ENCODE measurements at regions not wholly inside any gene's neighbourhood (a gene's known extent, or its start where the extent isn't known, plus 50 kb on each side); places are given as distances from the start of the nearest gene placed in this dataset.

DNA sequence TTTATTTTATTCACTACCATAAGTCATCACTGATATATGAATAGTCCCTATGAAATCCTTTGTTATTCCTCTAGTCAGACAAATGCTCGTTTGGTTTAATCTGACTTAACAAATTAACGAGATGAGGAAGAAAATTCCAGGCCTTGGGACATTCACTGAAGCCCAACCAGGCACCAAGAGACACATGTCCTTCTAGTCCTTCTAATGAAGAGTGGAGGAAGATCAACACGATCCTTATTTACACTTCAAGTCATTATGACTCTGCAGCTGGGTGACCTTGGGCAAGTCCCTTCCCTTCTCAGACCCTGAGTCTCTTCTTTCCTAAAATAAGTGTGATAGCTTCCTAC lies 117.5 kb downstream of the CEBPB start:
- no peak for ATAC-seq
- TF ChIP-seq, protein P1, sequence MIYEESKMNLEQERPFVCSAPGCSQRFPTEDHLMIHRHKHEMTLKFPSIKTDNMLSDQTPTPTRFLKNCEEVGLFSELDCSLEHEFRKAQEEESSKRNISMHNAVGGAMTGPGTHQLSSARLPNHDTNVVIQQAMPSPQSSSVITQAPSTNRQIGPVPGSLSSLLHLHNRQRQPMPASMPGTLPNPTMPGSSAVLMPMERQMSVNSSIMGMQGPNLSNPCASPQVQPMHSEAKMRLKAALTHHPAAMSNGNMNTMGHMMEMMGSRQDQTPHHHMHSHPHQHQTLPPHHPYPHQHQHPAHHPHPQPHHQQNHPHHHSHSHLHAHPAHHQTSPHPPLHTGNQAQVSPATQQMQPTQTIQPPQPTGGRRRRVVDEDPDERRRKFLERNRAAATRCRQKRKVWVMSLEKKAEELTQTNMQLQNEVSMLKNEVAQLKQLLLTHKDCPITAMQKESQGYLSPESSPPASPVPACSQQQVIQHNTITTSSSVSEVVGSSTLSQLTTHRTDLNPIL (CRISPR knock-in tag; IDR thresholded peaks at IDR 0.05; ENCODE audit: low read depth), result no peak
- TF ChIP-seq TOX (CRISPR knock-in tag; IDR thresholded peaks at IDR 0.05; ENCODE audit: borderline replicate concordance) (no peak), OSR1 (CRISPR knock-in tag; IDR thresholded peaks at IDR 0.05) (no peak), ESRRG (CRISPR knock-in tag; IDR thresholded peaks at IDR 0.05) (no peak), ZFP30 (CRISPR knock-in tag; IDR thresholded peaks at IDR 0.05) (no peak), ZNF565 (CRISPR knock-in tag; conservative IDR thresholded peaks at IDR 0.05; ENCODE audit: low read depth) (no peak), ISL1 (CRISPR knock-in tag; IDR thresholded peaks at IDR 0.05) (no peak), GLIS3 (CRISPR knock-in tag; IDR thresholded peaks at IDR 0.05) (no peak), ZNF70 (CRISPR knock-in tag; IDR thresholded peaks at IDR 0.05) (no peak), ZC3H10 (CRISPR knock-in tag; IDR thresholded peaks at IDR 0.05) (no peak), SNAI2 (CRISPR knock-in tag; IDR thresholded peaks at IDR 0.05) (no peak), BACH2 (CRISPR knock-in tag; IDR thresholded peaks at IDR 0.05; ENCODE audit: borderline replicate concordance) (no peak), ZFP3 (CRISPR knock-in tag; IDR thresholded peaks at IDR 0.05) (no peak), PPARA (CRISPR knock-in tag; IDR thresholded peaks at IDR 0.05; ENCODE audit: borderline replicate concordance) (no peak), CSDC2 (CRISPR knock-in tag; IDR thresholded peaks at IDR 0.05) (no peak), ARNTL (CRISPR knock-in tag; IDR thresholded peaks at IDR 0.05; ENCODE audit: borderline replicate concordance, low read depth) (no peak)
- TF ChIP-seq, protein P2, sequence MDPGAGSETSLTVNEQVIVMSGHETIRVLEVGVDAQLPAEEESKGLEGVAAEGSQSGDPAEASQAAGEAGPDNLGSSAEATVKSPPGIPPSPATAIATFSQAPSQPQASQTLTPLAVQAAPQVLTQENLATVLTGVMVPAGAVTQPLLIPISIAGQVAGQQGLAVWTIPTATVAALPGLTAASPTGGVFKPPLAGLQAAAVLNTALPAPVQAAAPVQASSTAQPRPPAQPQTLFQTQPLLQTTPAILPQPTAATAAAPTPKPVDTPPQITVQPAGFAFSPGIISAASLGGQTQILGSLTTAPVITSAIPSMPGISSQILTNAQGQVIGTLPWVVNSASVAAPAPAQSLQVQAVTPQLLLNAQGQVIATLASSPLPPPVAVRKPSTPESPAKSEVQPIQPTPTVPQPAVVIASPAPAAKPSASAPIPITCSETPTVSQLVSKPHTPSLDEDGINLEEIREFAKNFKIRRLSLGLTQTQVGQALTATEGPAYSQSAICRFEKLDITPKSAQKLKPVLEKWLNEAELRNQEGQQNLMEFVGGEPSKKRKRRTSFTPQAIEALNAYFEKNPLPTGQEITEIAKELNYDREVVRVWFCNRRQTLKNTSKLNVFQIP (CRISPR knock-in tag; IDR thresholded peaks at IDR 0.05; ENCODE audit: borderline replicate concordance, low read depth), result no peak
- TF ChIP-seq, protein P3, sequence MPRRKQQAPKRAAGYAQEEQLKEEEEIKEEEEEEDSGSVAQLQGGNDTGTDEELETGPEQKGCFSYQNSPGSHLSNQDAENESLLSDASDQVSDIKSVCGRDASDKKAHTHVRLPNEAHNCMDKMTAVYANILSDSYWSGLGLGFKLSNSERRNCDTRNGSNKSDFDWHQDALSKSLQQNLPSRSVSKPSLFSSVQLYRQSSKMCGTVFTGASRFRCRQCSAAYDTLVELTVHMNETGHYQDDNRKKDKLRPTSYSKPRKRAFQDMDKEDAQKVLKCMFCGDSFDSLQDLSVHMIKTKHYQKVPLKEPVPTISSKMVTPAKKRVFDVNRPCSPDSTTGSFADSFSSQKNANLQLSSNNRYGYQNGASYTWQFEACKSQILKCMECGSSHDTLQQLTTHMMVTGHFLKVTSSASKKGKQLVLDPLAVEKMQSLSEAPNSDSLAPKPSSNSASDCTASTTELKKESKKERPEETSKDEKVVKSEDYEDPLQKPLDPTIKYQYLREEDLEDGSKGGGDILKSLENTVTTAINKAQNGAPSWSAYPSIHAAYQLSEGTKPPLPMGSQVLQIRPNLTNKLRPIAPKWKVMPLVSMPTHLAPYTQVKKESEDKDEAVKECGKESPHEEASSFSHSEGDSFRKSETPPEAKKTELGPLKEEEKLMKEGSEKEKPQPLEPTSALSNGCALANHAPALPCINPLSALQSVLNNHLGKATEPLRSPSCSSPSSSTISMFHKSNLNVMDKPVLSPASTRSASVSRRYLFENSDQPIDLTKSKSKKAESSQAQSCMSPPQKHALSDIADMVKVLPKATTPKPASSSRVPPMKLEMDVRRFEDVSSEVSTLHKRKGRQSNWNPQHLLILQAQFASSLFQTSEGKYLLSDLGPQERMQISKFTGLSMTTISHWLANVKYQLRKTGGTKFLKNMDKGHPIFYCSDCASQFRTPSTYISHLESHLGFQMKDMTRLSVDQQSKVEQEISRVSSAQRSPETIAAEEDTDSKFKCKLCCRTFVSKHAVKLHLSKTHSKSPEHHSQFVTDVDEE (CRISPR knock-in tag; IDR thresholded peaks at IDR 0.05), result no peak
- TF ChIP-seq, protein P4, sequence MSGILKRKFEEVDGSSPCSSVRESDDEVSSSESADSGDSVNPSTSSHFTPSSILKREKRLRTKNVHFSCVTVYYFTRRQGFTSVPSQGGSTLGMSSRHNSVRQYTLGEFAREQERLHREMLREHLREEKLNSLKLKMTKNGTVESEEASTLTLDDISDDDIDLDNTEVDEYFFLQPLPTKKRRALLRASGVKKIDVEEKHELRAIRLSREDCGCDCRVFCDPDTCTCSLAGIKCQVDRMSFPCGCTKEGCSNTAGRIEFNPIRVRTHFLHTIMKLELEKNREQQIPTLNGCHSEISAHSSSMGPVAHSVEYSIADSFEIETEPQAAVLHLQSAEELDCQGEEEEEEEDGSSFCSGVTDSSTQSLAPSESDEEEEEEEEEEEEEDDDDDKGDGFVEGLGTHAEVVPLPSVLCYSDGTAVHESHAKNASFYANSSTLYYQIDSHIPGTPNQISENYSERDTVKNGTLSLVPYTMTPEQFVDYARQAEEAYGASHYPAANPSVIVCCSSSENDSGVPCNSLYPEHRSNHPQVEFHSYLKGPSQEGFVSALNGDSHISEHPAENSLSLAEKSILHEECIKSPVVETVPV (CRISPR knock-in tag; IDR thresholded peaks at IDR 0.05), result no peak

DNA sequence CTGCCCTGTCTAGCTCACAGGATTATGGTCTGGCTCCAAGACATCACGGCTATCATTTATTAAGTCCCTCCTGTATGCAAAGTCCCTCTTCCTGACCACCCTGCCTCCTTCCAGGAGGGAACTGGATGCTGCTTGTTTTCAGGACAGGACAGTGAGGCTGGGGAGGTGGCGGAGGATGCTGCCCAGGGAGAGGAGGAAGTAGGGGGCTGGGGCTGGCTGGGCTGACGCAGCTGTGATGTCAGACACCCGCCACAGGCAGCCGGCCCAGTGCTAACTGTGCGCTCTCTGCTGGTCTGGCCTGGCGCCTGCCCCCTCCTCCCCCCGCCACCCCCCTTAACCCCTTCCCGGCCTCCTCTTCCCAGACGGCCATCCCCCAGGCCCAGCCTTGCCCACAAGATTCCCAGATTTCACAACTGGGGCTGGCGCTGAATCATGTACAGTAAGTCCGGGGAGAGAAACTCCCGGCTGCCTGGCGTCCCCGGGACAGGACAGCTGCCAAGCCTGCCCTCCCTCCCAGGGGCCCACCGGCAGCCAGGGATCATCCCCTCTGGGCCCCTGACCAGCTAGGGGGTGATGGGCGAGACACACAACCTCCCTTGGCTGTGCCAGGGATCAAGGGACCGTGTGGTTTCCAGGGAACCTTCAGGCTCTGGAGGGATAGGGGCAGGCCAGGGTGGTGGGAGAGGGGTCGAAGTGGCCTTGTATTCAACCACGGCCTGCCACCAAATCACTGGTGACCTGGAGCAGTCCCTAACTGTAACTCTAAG lies 118.1 kb downstream of the CEBPB start:
- ATAC-seq, result peak; percentile 92
- TF ChIP-seq ZNF8 (CRISPR knock-in tag; IDR thresholded peaks at IDR 0.05), result 0 out of 2 replicates have a peak, but pooled peaks have one; percentile 21
- TF ChIP-seq GLIS3 (CRISPR knock-in tag; IDR thresholded peaks at IDR 0.05), result no peak; the same call in 1 of the 2 replicates
- TF ChIP-seq, protein P3 (CRISPR knock-in tag; IDR thresholded peaks at IDR 0.05), result peak; percentile 31; the same call in 1 of the 2 replicates
- TF ChIP-seq SNAI2 (CRISPR knock-in tag; IDR thresholded peaks at IDR 0.05), result peak; percentile 45; the same call in 1 of the 2 replicates
- TF ChIP-seq BACH2 (CRISPR knock-in tag; IDR thresholded peaks at IDR 0.05; ENCODE audit: borderline replicate concordance), result no peak
- no peak for TF ChIP-seq RARB (CRISPR knock-in tag; IDR thresholded peaks at IDR 0.05)
- peak; percentile 24; the same call in 1 of the 2 replicates for TF ChIP-seq TCF4 (CRISPR knock-in tag; IDR thresholded peaks at IDR 0.05; ENCODE audit: borderline replicate concordance)
- TF ChIP-seq ZNF70 (CRISPR knock-in tag; IDR thresholded peaks at IDR 0.05), result peak; percentile 64; the same call in 1 of the 2 replicates
- TF ChIP-seq ZFP3 (CRISPR knock-in tag; IDR thresholded peaks at IDR 0.05), result 0 out of 2 replicates have a peak, but pooled peaks have one; percentile 56

Data from SK-N-SH treated with all-trans-retinoic acid at 6 μM for 48 hours (cell line).